ENCODE measurements at regions not wholly inside any gene's neighbourhood (a gene's known extent, or its start where the extent isn't known, plus 50 kb on each side); places are given as distances from the start of the nearest gene placed in this dataset.
"Not testable (repeated sequence)": the region's sequence is repeated elsewhere in the genome, so short reads cannot be mapped to it uniquely, and the experiment has no call there.

GRCh38 chr13:60690604-60691003 lies 293.6 kb downstream of the TDRD3 start:
- H3K27ac Mint-ChIP-seq = no peak overlapping the region
- H3K36me3 Mint-ChIP-seq = no peaks in the 10 kb centered on the region
- no peak for ATAC-seq
- peaks cover 9% of the 10 kb centered on the region in 2 donors for H3K9me3 Mint-ChIP-seq
- DNase-seq (ENCODE audit: low spot score in 2 of 2) = no peak

GRCh38 chr13:60689571-60689970 lies 292.6 kb downstream of the TDRD3 start:
- no peak overlapping the region for H3K27ac Mint-ChIP-seq
- peaks cover 9% of the 10 kb centered on the region in 2 donors for H3K9me3 Mint-ChIP-seq
- no peaks in the 10 kb centered on the region for H3K36me3 Mint-ChIP-seq
- DNase-seq (ENCODE audit: low spot score in 2 of 2) (no peak), ATAC-seq (peak in 1 of 2 donors; percentile 74)

- Mint-ChIP-seq H3K36me3 (no peaks in the 10 kb centered on the region), H3K9me3 (peaks cover 9% of the 10 kb centered on the region in 2 donors), H3K27ac (no peak overlapping the region)
- ATAC-seq (peak in 1 of 2 donors; percentile 37), DNase-seq (ENCODE audit: low spot score in 2 of 2) (no peak)
Observed at GRCh38 chr13:60689076-60689475, 292.1 kb downstream of the TDRD3 start.

GRCh38 chr13:60679928-60680694 lies 283.1 kb downstream of the TDRD3 start:
- ATAC-seq (no peak), DNase-seq (ENCODE audit: low spot score in 2 of 2) (no peak)
- Mint-ChIP-seq H3K9me3 (no peaks in the 10 kb centered on the region), H3K27ac (no peak overlapping the region), H3K36me3 (no peaks in the 10 kb centered on the region)

DNA sequence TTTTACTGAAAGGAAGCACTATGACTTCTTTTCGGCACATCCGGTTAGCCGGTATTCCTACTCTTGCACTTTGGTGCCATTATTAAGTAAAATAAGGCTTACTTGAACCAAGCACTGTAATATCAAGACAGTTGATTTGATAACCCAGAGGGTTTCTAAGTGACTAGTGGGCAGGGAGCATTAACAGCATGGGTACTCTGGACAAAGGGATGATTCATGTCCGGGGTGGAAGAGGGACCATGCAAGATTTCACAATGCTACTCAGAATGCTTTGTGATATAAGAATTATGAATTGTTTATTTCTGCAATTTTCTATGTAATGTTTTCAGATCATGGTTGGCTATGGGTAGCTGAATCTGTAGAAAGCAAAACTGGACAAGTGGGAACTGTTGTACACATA lies 282.1 kb downstream of the TDRD3 start:
- H3K27ac Mint-ChIP-seq = no peak overlapping the region
- H3K9me3 Mint-ChIP-seq = no peaks in the 10 kb centered on the region
- H3K36me3 Mint-ChIP-seq = no peaks in the 10 kb centered on the region
- no peak for DNase-seq (ENCODE audit: low spot score in 2 of 2)
- no peak for ATAC-seq

- ATAC-seq = no peak
- H3K36me3 Mint-ChIP-seq = peaks cover 0 to 5% of the 10 kb centered on the region in 2 donors
- no peak for DNase-seq (ENCODE audit: low spot score in 2 of 2)
- H3K9me3 Mint-ChIP-seq = peaks cover 10 to 18% of the 10 kb centered on the region in 2 donors
- no peak overlapping the region for H3K27ac Mint-ChIP-seq
Observed at GRCh38 chr13:60671386-60671785, 274.4 kb downstream of the TDRD3 start.

GRCh38 chr13:60663788-60664187 lies 266.8 kb downstream of the TDRD3 start:
- DNase-seq (ENCODE audit: low spot score in 2 of 2) (no peak), ATAC-seq (no peak)
- peaks cover 0 to 4% of the 10 kb centered on the region in 2 donors for H3K36me3 Mint-ChIP-seq
- peaks cover 2 to 10% of the 10 kb centered on the region in 2 donors for H3K9me3 Mint-ChIP-seq
- no peak overlapping the region for H3K27ac Mint-ChIP-seq

DNA sequence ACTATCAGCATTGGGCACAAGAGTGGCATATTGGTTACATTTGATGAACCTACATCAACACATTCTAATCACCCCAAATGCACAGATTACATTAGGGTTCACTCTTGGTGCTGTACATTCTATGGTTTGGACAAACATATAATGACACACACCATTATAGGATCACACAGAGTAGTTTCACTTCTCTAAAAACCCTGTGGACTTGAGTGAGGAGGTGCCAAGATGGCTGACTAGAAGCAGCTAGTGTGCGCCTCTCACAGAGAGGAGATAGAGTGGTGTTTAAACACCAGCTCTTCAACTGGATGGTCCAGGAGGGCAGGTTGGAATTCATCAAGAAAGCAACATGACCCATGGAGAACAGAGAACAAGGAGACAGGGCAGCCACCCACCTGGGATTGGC lies 265.6 kb downstream of the TDRD3 start:
- Mint-ChIP-seq H3K9me3 (peaks cover 5 to 10% of the 10 kb centered on the region in 2 donors), H3K36me3 (peaks cover 0 to 4% of the 10 kb centered on the region in 2 donors), H3K27ac (no peak overlapping the region)
- ATAC-seq = no peak
- DNase-seq (ENCODE audit: low spot score in 2 of 2) = no peak

DNA sequence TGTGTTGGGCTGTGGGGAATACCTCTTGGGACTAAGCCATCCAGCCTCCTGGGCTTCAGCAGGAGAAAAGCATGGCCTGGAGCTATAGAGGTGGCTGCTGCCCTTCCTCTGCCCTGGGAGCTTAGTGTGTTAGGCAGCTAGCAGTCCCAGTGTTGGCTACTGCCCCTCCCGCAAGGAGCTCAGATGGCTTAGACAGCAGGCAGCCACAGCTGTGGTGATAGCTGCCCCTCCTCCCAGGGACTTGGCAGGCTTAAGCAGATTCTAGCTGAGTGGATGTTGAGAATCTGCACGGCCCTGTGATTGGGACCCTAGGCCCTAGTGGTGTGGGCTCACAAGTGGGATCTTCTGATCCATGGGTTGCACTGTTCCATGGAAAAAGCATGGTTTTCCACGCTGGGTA lies 264.5 kb downstream of the TDRD3 start:
- Mint-ChIP-seq H3K27ac (no peak overlapping the region), H3K36me3 (peaks cover 0 to 4% of the 10 kb centered on the region in 2 donors), H3K9me3 (peaks cover 5 to 9% of the 10 kb centered on the region in 2 donors)
- DNase-seq (ENCODE audit: low spot score in 2 of 2) (no peak), ATAC-seq (no peak)

- H3K9me3 Mint-ChIP-seq; H3K27ac Mint-ChIP-seq; DNase-seq (ENCODE audit: low spot score in 2 of 2); ATAC-seq; H3K36me3 Mint-ChIP-seq: not testable (repeated sequence)
Observed at GRCh38 chr13:60657586-60657985, 260.6 kb downstream of the TDRD3 start.

GRCh38 chr13:60655256-60655655 lies 258.2 kb downstream of the TDRD3 start:
- Mint-ChIP-seq H3K27ac (no peak overlapping the region), H3K9me3 (peaks cover 5% of the 10 kb centered on the region in 2 donors), H3K36me3 (no peaks in the 10 kb centered on the region)
- no peak for ATAC-seq
- no peak for DNase-seq (ENCODE audit: low spot score in 2 of 2)

DNA sequence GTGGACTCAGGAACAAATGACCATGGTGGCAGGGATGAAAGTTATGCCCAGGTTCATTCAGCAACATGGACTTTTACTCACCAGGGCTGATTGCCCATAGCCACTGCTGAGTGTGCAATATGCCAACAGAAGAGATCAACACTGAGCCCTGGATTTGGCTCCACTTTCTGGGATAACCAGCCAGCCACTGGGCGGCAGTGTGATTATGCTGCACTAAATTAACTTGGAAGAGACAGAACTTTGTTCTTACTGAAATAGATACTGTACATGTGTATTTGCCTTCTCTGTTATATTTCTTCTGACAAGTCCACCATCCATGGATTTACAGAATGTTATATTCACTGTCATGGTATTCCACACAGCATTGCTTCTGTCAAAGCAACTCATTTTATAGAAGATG lies 257.4 kb downstream of the TDRD3 start:
- Mint-ChIP-seq H3K9me3 (peaks cover 5% of the 10 kb centered on the region in 2 donors), H3K27ac (no peak overlapping the region), H3K36me3 (no peaks in the 10 kb centered on the region)
- ATAC-seq (no peak), DNase-seq (ENCODE audit: low spot score in 2 of 2) (no peak)

GRCh38 chr13:60647547-60647946 lies 250.5 kb downstream of the TDRD3 start:
- peaks cover 0 to 4% of the 10 kb centered on the region in 2 donors for H3K36me3 Mint-ChIP-seq
- H3K27ac Mint-ChIP-seq = no peak overlapping the region
- DNase-seq (ENCODE audit: low spot score in 2 of 2) (no peak), ATAC-seq (no peak)
- peaks cover 0 to 4% of the 10 kb centered on the region in 2 donors for H3K9me3 Mint-ChIP-seq

- H3K9me3 Mint-ChIP-seq = peaks cover 0 to 4% of the 10 kb centered on the region in 2 donors
- no peak for ATAC-seq
- no peak overlapping the region for H3K27ac Mint-ChIP-seq
- H3K36me3 Mint-ChIP-seq = peaks cover 0 to 4% of the 10 kb centered on the region in 2 donors
- DNase-seq (ENCODE audit: low spot score in 2 of 2) = no peak
Observed at GRCh38 chr13:60646620-60647019, 249.6 kb downstream of the TDRD3 start.

DNA sequence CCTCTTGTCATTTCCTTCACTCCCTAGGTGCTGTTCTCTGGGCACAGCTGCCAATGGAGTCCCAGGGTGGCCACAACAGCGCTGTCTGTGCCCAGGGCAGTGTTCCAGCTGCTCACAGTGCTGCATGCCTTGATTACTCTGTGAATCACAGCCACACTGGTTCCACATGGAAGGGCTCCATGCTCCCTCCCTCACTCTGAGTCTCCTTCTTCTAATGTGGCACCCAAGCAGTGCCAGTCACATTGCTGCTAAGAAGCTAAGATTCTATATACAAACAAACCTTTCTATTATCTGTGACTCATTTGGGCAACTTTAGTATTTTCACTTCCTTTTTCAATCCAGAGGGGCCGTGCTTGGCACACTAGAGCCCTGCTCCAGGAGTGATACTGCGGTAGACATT lies 248.7 kb downstream of the TDRD3 start:
- Mint-ChIP-seq H3K27ac (no peak overlapping the region), H3K9me3 (peaks cover 0 to 4% of the 10 kb centered on the region in 2 donors), H3K36me3 (peaks cover 0 to 4% of the 10 kb centered on the region in 2 donors)
- ATAC-seq (no peak), DNase-seq (ENCODE audit: low spot score in 2 of 2) (no peak)

GRCh38 chr13:60642552-60642951 lies 245.5 kb downstream of the TDRD3 start:
- DNase-seq (ENCODE audit: low spot score in 2 of 2) = no peak
- no peak for ATAC-seq
- H3K36me3 Mint-ChIP-seq = peaks cover 0 to 4% of the 10 kb centered on the region in 2 donors
- H3K9me3 Mint-ChIP-seq = peaks cover 0 to 4% of the 10 kb centered on the region in 2 donors
- H3K27ac Mint-ChIP-seq = no peak overlapping the region

DNA sequence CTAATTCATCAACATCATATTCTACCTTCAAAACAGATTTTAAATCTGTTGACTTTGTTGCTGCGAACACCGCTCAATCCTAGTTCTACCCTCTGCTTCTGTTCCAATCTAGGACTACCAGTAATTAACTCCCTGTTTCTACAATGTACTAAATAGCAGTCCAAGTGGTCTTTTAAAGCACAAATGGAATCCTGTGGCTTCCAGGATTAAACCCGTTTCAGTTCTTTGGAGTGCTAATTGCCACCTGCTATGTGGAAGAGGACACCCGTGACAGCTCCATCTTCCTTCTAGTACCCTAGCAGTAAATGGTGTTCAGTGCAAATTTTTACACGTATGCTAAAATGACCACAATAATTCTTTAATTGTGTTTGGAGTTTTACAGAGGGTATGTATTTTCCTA lies 232.1 kb downstream of the TDRD3 start:
- ATAC-seq = no peak
- Mint-ChIP-seq H3K36me3 (no peaks in the 10 kb centered on the region), H3K9me3 (no peaks in the 10 kb centered on the region), H3K27ac (no peak overlapping the region)
- no peak for DNase-seq (ENCODE audit: low spot score in 2 of 2)

DNA sequence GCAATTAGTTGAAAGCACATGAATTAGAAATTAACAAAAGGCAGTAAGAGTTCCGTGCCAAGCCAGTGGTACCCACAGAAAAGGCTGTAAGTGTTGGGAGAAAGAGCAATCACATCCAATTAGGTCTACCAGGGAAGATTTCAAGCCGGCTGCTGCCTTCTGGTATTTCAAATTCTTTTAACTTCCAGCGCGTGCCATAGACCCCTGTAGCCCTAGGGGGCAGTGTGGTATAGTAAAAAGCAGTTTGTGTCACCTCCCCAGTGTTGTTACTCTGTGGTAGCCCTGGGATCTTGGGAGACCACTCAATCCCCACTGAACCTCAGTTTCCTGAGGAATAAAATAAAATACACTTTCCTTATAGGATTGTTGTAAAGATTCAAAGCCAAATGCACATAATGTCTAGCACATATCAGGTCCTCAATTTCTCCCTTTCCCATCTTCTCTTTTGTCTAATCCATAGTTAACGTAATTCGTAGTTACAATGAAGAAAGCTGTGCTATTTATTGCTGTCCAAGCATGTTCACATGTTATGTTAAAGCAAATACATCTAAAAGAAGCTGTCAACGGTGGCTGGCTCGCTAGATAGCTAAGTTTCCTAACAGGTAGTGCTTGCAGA lies 230.2 kb downstream of the TDRD3 start:
- no peaks in the 10 kb centered on the region for H3K36me3 Mint-ChIP-seq
- peak in 1 of 2 donors; percentile 10 for DNase-seq (ENCODE audit: low spot score in 2 of 2)
- H3K9me3 Mint-ChIP-seq = no peaks in the 10 kb centered on the region
- peak in 1 of 2 donors; percentile 67 for ATAC-seq
- H3K27ac Mint-ChIP-seq = no peak overlapping the region
